Endothelial cell of umbilical vein (primary cell): ENCODE measurements at regions not wholly inside any gene's neighbourhood (a gene's known extent, or its start where the extent isn't known, plus 50 kb on each side); places are given as distances from the start of the nearest gene placed in this dataset.

Experiments used
- BruUV-seq: library from RNA; stranded (reverse); fragments of 400-500 nt; replicated peaks from 2 replicates; lab custom pipeline; 2021; lab: Mats Ljungman, UMichigan
- CTCF ChIA-PET: fragments of 300-600, 350-600 bp; sonication (Branson Sonifier 250); formaldehyde crosslinking; loops from one replicate; lab custom pipeline; 2021; ENCODE audit warnings: antibody characterized with exemption, inconsistent platforms; lab: Charles Lee
- POLR2A ChIA-PET: fragments of 300-600, 350-600 bp; sonication (Branson Sonifier 250); formaldehyde crosslinking; loops from one replicate; lab custom pipeline; 2021; ENCODE audit warnings: antibody characterized with exemption, inconsistent platforms; lab: Charles Lee
- DNase-seq: peaks from one replicate; pipeline ENCODE4 v3.0.0-alpha.2; 2011; ENCODE audit warnings: low read depth, low spot score
- FAIRE-seq: peaks from 2 replicates; lab custom pipeline; 2011; peaks lifted over from hg19 to GRCh38; lab: Jason Lieb, UNC
- H2AFZ ChIP-seq: 2 replicates; pipeline ENCODE4 v1.6.0; 2012; ENCODE audit warnings: low read depth, low read length, control low read depth, inconsistent platforms
- H3K27ac ChIP-seq: 2 replicates; pipeline ENCODE4 v1.5.1; 2011; ENCODE audit warnings: low read depth, mild to moderate bottlenecking, control low read depth, low read length, moderate library complexity; ENCODE audit not compliant: insufficient read depth
- H3K27me3 ChIP-seq, 2 experiments: 2 replicates each; pipeline versions ENCODE4 v1.6.0 to v1.6.1; 2011; ENCODE audit warnings: low read length in 2 of 2, mixed read lengths in 1 of 2; ENCODE audit not compliant: control insufficient read depth in 2 of 2, insufficient read depth in 2 of 2
- H3K36me3 ChIP-seq, 2 experiments: 2 replicates in 1 of 2; 3 replicates in 1 of 2; pipeline ENCODE4 v1.5.1; 2011; ENCODE audit warnings: low read length in 2 of 2, mild to moderate bottlenecking in 1 of 2, moderate library complexity in 1 of 2; ENCODE audit not compliant: control insufficient read depth in 2 of 2, insufficient read depth in 2 of 2; ENCODE audit errors: extremely low read depth in 1 of 2
- H3K4me1 ChIP-seq: 3 replicates; pipeline ENCODE4 v1.5.1; 2011; ENCODE audit warnings: mild to moderate bottlenecking, low read length; ENCODE audit not compliant: control insufficient read depth, insufficient read depth; ENCODE audit errors: extremely low read depth
- H3K4me2 ChIP-seq: 2 replicates; pipeline ENCODE4 v1.6.1; 2011; ENCODE audit warnings: low read length, control low read depth, mixed read lengths; ENCODE audit not compliant: insufficient read depth
- H3K4me3 ChIP-seq, 3 experiments: fragments of 200-600 bp in 1 of 3; sonication (generic), shearing (Covaris generic) in 1 of 3; replicated peaks in 1 of 3; 2 replicates each; pipeline ENCODE4 v1.5.1; 2011 to 2016; ENCODE audit warnings: control low read depth in 3 of 3, low read length in 3 of 3, mild to moderate bottlenecking in 2 of 3, inconsistent platforms in 1 of 3, low read depth in 1 of 3, moderate library complexity in 1 of 3; ENCODE audit not compliant: insufficient read depth in 1 of 3
- H3K79me2 ChIP-seq: 2 replicates; pipeline ENCODE4 v1.6.0; 2012; ENCODE audit warnings: low read length, inconsistent platforms; ENCODE audit not compliant: control insufficient read depth, insufficient read depth
- H3K9ac ChIP-seq: replicated peaks from 2 replicates; pipeline ENCODE3; 2011; ENCODE audit warnings: low read length, control low read depth; ENCODE audit not compliant: insufficient read depth; ENCODE audit errors: extremely low read depth
- H3K9me1 ChIP-seq: replicated peaks from 3 replicates; pipeline ENCODE4 v1.6.0; 2011; ENCODE audit warnings: mild to moderate bottlenecking, low read length; ENCODE audit not compliant: control insufficient read depth, insufficient read depth; ENCODE audit errors: extremely low read depth
- H3K9me3 ChIP-seq: replicated peaks from 2 replicates; pipeline ENCODE4 v1.5.1; 2012; ENCODE audit warnings: low read length, inconsistent platforms; ENCODE audit not compliant: control insufficient read depth, insufficient read depth
- H4K20me1 ChIP-seq: replicated peaks from 2 replicates; pipeline ENCODE3; 2011; ENCODE audit warnings: mild to moderate bottlenecking, low read length; ENCODE audit not compliant: control insufficient read depth, insufficient read depth; ENCODE audit errors: extremely low read depth
- CTCF ChIP-seq, 2 donors: IDR thresholded peaks; 1 replicate in 1 of 2; 2 replicates in 1 of 2; pipeline ENCODE4 v1.5.1; 2011; ENCODE audit warnings: low read length in 2 of 2, mild to moderate bottlenecking in 2 of 2, moderate library complexity in 2 of 2, control low read depth in 1 of 2, inconsistent platforms in 1 of 2, low read depth in 1 of 2; ENCODE audit not compliant: insufficient read depth in 1 of 2; ENCODE audit errors: extremely low read depth in 1 of 2
- EZH2 ChIP-seq: IDR thresholded peaks from 2 replicates; pipeline ENCODE4 v1.6.1; 2012; ENCODE audit warnings: borderline replicate concordance, low read depth, mild to moderate bottlenecking, moderate library complexity, low read length, inconsistent platforms; ENCODE audit not compliant: severe bottlenecking
- FOS ChIP-seq: IDR thresholded peaks from 2 replicates; pipeline ENCODE4 v1.6.1; 2011; ENCODE audit warnings: mild to moderate bottlenecking, low read length, moderate library complexity, borderline replicate concordance; ENCODE audit not compliant: insufficient read depth
- GATA2 ChIP-seq: IDR thresholded peaks from 2 replicates; pipeline ENCODE4 v1.7.0; 2011; ENCODE audit warnings: low read depth, mild to moderate bottlenecking, moderate library complexity, mixed read lengths, low read length; ENCODE audit not compliant: insufficient read length, insufficient read depth
- JUN ChIP-seq: IDR thresholded peaks from 2 replicates; pipeline ENCODE4 v1.6.1; 2011; ENCODE audit warnings: borderline replicate concordance, low read depth; ENCODE audit not compliant: insufficient read length, insufficient read depth
- MYC ChIP-seq: IDR thresholded peaks from one replicate; pipeline ENCODE4 v1.6.1; 2011; ENCODE audit warnings: mild to moderate bottlenecking, low read depth, low read length
- POLR2A ChIP-seq: IDR thresholded peaks from 2 replicates; pipeline ENCODE4 v1.6.1; 2012; ENCODE audit warnings: low read depth, mild to moderate bottlenecking, control low read depth, low read length
- POLR2AphosphoS5 ChIP-seq: IDR thresholded peaks from 2 replicates; pipeline ENCODE4 v1.6.1; 2012; ENCODE audit warnings: low read depth, mild to moderate bottlenecking, control low read depth, low read length, moderate library complexity; ENCODE audit not compliant: insufficient read depth
- dilution Hi-C: fragments of 300-500 bp; cut with MboI; formaldehyde crosslinking; loops from one replicate; pipeline ENCODE4 v1.15.0; 2019; ENCODE audit warnings: low sequenced_read_pairs; ENCODE audit not compliant: extremely low pct_ligation_motif_present
- intact Hi-C: fragments of 100-400 bp; cut with micrococcal nuclease; formaldehyde crosslinking; loops from one replicate; pipeline ENCODE4 v1.10.0; 2022
- TF ChIP-seq, protein P1 (sequence below): IDR thresholded peaks from 2 replicates; pipeline ENCODE4 v1.6.1; 2011; ENCODE audit not compliant: insufficient read depth, insufficient read length

DNA sequence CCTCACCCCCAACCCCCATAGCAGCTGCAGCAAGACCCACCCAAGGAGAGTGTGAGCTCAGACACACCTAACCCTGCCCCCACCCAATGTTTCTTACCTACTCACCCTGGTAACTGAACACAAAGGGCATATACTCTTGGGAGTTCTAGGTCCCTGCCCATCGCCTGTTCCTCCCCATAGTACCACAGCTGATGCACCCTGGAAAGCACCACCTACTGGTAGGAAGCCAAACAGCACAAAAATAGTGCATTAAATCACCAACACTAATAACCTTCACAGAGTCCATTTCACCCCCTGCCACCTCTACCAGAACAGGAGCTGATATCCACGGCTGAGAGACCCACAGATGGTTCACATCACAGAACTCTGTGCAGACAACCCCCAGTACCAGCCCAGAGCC, 245.2 kb downstream of the EFHB start:
- DNase-seq: no peak
- intact Hi-C loops (no loop called here), dilution Hi-C loops (no loop called here)
- CTCF ChIA-PET: no interaction called here
- no peak overlapping the region for H3K4me3 ChIP-seq
- no peaks in the 10 kb centered on the region for H3K27me3 ChIP-seq
- no peak for FAIRE-seq
- no peak overlapping the region for H2AFZ ChIP-seq
- TF ChIP-seq JUN (no peak), EZH2 (no peak), MYC (no peak), CTCF (IDR thresholded peaks at IDR 0.05; ENCODE audit: extremely low read depth in 1 of 2, insufficient read depth in 1 of 2, low read depth in 1 of 2, low read length in 2 of 2) (no peak), FOS (no peak), GATA2 (no peak), POLR2AphosphoS5 (no peak), POLR2A (no peak)
- TF ChIP-seq, protein P1, sequence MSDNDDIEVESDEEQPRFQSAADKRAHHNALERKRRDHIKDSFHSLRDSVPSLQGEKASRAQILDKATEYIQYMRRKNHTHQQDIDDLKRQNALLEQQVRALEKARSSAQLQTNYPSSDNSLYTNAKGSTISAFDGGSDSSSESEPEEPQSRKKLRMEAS: no peak
- no peak overlapping the region for H3K4me2 ChIP-seq
- BruUV-seq: no TSS peak
- H3K36me3 ChIP-seq: no peaks in the 10 kb centered on the region
- no peaks in the 10 kb centered on the region for H4K20me1 ChIP-seq
- H3K79me2 ChIP-seq: no peaks in the 10 kb centered on the region
- no peaks in the 10 kb centered on the region for H3K4me1 ChIP-seq
- H3K9me1 ChIP-seq: no peaks in the 10 kb centered on the region
- POLR2A ChIA-PET: no interaction called here
- no peak overlapping the region for H3K9ac ChIP-seq
- no peak overlapping the region for H3K27ac ChIP-seq
- H3K9me3 ChIP-seq: no peaks in the 10 kb centered on the region
